ENCODE measurements at regions not wholly inside any gene's neighbourhood (a gene's known extent, or its start where the extent isn't known, plus 50 kb on each side); places are given as distances from the start of the nearest gene placed in this dataset.
"Not testable (repeated sequence)": the region's sequence is repeated elsewhere in the genome, so short reads cannot be mapped to it uniquely, and the experiment has no call there.

GRCh38 chr4:134501488-134501887 lies 299.9 kb upstream of the PABPC4L start:
- DNase-seq (ENCODE audit: low read depth) = not testable (repeated sequence)

- peak; percentile 80 for DNase-seq (ENCODE audit: low read depth)
Measured at GRCh38 chr4:134499074-134499473, 297.5 kb upstream of the PABPC4L start.

- DNase-seq (ENCODE audit: low read depth) = no peak
Measured at GRCh38 chr4:134490863-134491262, 289.3 kb upstream of the PABPC4L start.

GRCh38 chr4:134483514-134483913 lies 281.9 kb upstream of the PABPC4L start:
- DNase-seq (ENCODE audit: low read depth) = not testable (repeated sequence)

GRCh38 chr4:134471569-134471968 lies 270.0 kb upstream of the PABPC4L start:
- DNase-seq (ENCODE audit: low read depth) = peak; percentile 9

- peak; percentile 42 for DNase-seq (ENCODE audit: low read depth)
Measured at GRCh38 chr4:134470544-134470943, 269.0 kb upstream of the PABPC4L start.

GRCh38 chr4:134465417-134465816 lies 263.8 kb upstream of the PABPC4L start:
- DNase-seq (ENCODE audit: low read depth) = peak; percentile 17

GRCh38 chr4:134463771-134464170 lies 262.2 kb upstream of the PABPC4L start:
- DNase-seq (ENCODE audit: low read depth) = no peak

- no peak for DNase-seq (ENCODE audit: low read depth)
Measured at GRCh38 chr4:134426821-134427220, 225.2 kb upstream of the PABPC4L start.

GRCh38 chr4:134425756-134426155 lies 224.2 kb upstream of the PABPC4L start:
- no peak for DNase-seq (ENCODE audit: low read depth)

- no peak for DNase-seq (ENCODE audit: low read depth)
Measured at GRCh38 chr4:134422776-134423175, 221.2 kb upstream of the PABPC4L start.

- no peak for DNase-seq (ENCODE audit: low read depth)
Measured at GRCh38 chr4:134421734-134422133, 220.1 kb upstream of the PABPC4L start.

GRCh38 chr4:134408897-134409296 lies 207.3 kb upstream of the PABPC4L start:
- no peak for DNase-seq (ENCODE audit: low read depth)

GRCh38 chr4:134401798-134402197 lies 200.2 kb upstream of the PABPC4L start:
- no peak for DNase-seq (ENCODE audit: low read depth)

- DNase-seq (ENCODE audit: low read depth) = no peak
Measured at GRCh38 chr4:134393592-134393991, 192.0 kb upstream of the PABPC4L start.

GRCh38 chr4:134390319-134390718 lies 188.7 kb upstream of the PABPC4L start:
- no peak for DNase-seq (ENCODE audit: low read depth)

- no peak for DNase-seq (ENCODE audit: low read depth)
Measured at GRCh38 chr4:134388351-134388750, 186.8 kb upstream of the PABPC4L start.

GRCh38 chr4:134382478-134383227 lies 181.1 kb upstream of the PABPC4L start:
- peak; percentile 13 for DNase-seq (ENCODE audit: low read depth)

- DNase-seq (ENCODE audit: low read depth) = no peak
Measured at GRCh38 chr4:134375775-134376174, 174.2 kb upstream of the PABPC4L start.

- peak; percentile 94 for DNase-seq (ENCODE audit: low read depth)
Measured at GRCh38 chr4:134365852-134366251, 164.3 kb upstream of the PABPC4L start.

- no peak for DNase-seq (ENCODE audit: low read depth)
Measured at GRCh38 chr4:134364928-134365327, 163.3 kb upstream of the PABPC4L start.

- DNase-seq (ENCODE audit: low read depth) = no peak
Measured at GRCh38 chr4:134345244-134345643, 143.7 kb upstream of the PABPC4L start.

- DNase-seq (ENCODE audit: low read depth) = no peak
Measured at GRCh38 chr4:134343656-134344055, 142.1 kb upstream of the PABPC4L start.

- DNase-seq (ENCODE audit: low read depth) = no peak
Measured at GRCh38 chr4:134343081-134343480, 141.5 kb upstream of the PABPC4L start.
